Muscle of arm (tissue), 1 donor: ENCODE measurements at regions not wholly inside any gene's neighbourhood (a gene's known extent, or its start where the extent isn't known, plus 50 kb on each side); places are given as distances from the start of the nearest gene placed in this dataset.

ENCODE experiments used
- DNase-seq: peaks from one replicate; pipeline ENCODE4 v3.0.0-alpha.2; 2013

GRCh38 chr2:128628996-128629395 is 310.3 kb upstream of the HS6ST1 start:
- no peak for DNase-seq

- DNase-seq = no peak
Measured at GRCh38 chr2:128630974-128631697, 312.5 kb upstream of the HS6ST1 start.

- no peak for DNase-seq
Measured at GRCh38 chr2:128631698-128632500, 313.2 kb upstream of the HS6ST1 start.

GRCh38 chr2:128632501-128632800 is 313.8 kb upstream of the HS6ST1 start:
- DNase-seq = no peak

- DNase-seq = no peak
Measured at GRCh38 chr2:128633501-128633900, 314.8 kb upstream of the HS6ST1 start.

GRCh38 chr2:128635361-128635900 is 316.8 kb upstream of the HS6ST1 start:
- DNase-seq = no peak

GRCh38 chr2:128636802-128637147 is 318.1 kb upstream of the HS6ST1 start:
- DNase-seq = no peak

- DNase-seq = no peak
Measured at GRCh38 chr2:128637481-128638155, 318.9 kb upstream of the HS6ST1 start.

GRCh38 chr2:128638341-128639119 is 319.9 kb upstream of the HS6ST1 start:
- no peak for DNase-seq

GRCh38 chr2:128639120-128639477 is 320.4 kb upstream of the HS6ST1 start:
- DNase-seq = no peak

- DNase-seq = no peak
Measured at GRCh38 chr2:128639693-128640092, 321.0 kb upstream of the HS6ST1 start.

GRCh38 chr2:128640166-128640844 is 321.6 kb upstream of the HS6ST1 start:
- DNase-seq = no peak

GRCh38 chr2:128640845-128641360 is 322.2 kb upstream of the HS6ST1 start:
- no peak for DNase-seq

- DNase-seq = no peak
Measured at GRCh38 chr2:128641421-128642080, 322.9 kb upstream of the HS6ST1 start.

- DNase-seq = no peak
Measured at GRCh38 chr2:128642316-128642715, 323.6 kb upstream of the HS6ST1 start.

GRCh38 chr2:128642821-128643220 is 324.2 kb upstream of the HS6ST1 start:
- no peak for DNase-seq

GRCh38 chr2:128643221-128644065 is 324.8 kb upstream of the HS6ST1 start:
- no peak for DNase-seq

GRCh38 chr2:128644156-128644555 is 325.5 kb upstream of the HS6ST1 start:
- no peak for DNase-seq

- no peak for DNase-seq
Measured at GRCh38 chr2:128644718-128645256, 326.1 kb upstream of the HS6ST1 start.
